GM18502 (cell line): ENCODE measurements at regions not wholly inside any gene's neighbourhood (a gene's known extent, or its start where the extent isn't known, plus 50 kb on each side); places are given as distances from the start of the nearest gene placed in this dataset.
"Not testable (repeated sequence)": the region's sequence is repeated elsewhere in the genome, so short reads cannot be mapped to it uniquely, and the experiment has no call there.

Source experiments
- ATAC-seq: cut with Tn5 transposase; IDR thresholded peaks from one replicate; pipeline ENCODE4 v1.9.1; 2021; ENCODE audit warnings: mild to moderate bottlenecking; ENCODE audit not compliant: unreplicated experiment, poor library complexity

- peak; percentile 55 for ATAC-seq
These were observed 95.0 kb upstream of the IFNGR1 start for GRCh38 chr6:137313928-137314855.

GRCh38 chr6:137313211-137313610 lies 94.0 kb upstream of the IFNGR1 start:
- no peak for ATAC-seq

- ATAC-seq, result no peak
These were observed 92.8 kb upstream of the IFNGR1 start for GRCh38 chr6:137311940-137312339.

DNA sequence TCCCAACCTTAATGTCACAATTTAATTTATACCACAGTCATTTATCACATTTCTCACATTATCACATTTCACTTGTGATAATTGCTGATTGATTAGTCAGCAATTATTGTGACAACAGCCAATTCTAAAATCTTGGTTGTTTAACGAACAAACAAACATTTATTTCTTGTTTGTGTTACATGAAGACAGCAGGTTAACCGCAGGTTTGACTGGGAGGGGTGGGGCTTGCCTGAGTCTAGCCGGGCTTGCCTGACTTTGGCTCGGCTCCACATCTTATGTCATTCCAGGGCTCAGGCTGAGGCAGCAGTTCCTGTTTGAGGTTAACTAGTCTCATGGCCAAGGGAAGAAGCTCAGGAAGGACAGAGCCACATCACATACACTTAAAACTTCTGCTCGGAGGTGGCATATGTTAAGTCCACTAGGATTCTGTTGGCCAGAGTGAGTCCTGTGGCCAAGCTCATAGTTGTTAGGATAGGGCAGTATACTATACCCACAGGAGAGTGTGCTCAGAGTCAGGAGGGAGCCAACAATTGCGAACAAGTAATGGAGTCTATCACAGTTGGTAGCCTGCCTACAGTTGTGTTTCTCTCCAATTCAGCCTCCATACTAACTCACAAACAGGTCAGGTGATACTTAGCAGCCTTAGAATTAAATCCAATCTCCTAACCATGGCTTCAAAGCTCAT lies 90.0 kb upstream of the IFNGR1 start:
- ATAC-seq, result no peak

DNA sequence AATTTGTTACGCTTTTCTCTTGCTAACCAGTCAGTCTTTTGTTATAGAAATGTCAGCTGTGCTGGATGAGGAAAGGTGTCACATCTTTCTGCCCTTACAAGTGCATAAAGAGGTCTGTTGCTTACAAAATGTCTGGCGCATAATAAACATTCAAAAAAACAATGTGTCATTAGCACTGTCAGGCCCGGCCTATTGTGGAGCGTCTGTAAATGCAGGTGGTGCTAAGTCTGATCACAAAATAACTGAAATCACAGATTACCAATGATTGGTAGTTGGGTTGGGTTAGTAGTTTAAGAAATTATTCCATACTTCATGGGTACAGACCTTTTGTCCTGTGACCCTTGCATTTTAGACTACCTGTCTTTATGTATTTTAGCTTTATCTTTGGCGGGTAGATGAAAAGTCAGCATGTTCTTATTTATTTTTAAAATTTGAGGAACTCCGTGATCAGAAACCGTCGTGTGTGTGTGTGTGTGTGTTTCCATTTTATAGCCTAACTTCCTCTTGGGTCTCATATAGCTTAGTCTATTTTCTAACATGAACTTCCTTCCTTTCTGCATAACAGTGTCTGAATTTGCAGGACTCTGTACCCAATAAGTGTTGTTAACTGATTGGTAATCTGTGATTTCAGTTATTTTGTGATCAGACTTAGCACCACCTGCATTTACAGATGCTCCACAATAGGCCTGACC lies 88.1 kb upstream of the IFNGR1 start:
- no peak for ATAC-seq

GRCh38 chr6:137305691-137306090 lies 86.5 kb upstream of the IFNGR1 start:
- no peak for ATAC-seq

DNA sequence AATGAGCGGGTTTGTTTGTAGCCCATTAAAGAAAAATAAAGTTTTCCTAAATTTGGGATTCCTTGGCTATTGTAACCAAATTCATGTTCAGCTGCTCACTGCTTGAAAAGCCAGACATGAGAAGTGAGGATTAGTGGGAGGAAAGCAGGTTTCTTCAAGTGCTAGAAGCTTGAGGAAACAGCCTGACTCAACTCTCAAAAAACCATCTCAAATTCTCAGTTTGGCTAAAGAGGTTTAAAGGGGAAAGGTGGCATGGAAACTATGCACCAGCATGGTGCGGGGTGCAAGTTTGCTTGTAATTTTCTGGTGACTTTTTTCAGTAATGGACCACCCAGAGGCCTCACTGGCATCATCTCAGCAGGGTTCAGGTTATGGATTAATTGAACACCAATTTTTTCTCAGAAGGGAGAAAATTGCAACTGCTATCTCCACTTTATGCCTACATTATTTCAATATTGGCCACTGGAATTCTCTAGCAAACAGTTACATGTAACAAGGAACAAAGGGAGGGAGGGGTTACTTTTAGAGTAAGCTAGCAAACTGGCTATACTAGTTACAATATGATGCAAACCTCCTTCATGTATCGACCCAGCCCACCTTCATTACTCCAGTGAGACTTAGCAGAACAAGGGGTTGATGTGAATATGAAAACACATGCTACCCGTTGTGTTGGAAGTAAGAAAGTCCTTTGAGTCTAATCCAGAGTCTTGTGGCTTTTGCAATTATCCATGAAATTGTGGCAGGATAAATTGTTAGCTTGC lies 85.0 kb upstream of the IFNGR1 start:
- ATAC-seq, result no peak

GRCh38 chr6:137303441-137303840 lies 84.3 kb upstream of the IFNGR1 start:
- no peak for ATAC-seq

DNA sequence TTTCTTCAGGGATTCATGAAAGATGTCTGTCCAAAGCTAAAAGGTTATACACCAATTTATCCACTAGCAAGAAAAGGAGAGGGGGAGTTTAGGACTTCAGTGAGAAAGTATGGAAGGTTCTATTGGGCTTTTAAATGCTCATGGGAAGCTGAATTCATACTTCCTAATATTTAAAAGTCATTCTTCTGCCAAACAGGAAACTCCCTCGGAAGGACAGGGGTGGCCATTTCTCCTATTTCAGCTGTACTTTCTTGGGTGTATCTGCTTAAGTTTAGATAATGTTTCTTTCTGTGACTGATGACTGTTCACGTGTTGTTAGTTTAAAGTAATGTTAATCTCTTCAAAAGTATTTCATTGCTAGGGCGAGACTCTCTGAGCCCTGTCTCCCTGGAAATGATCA lies 80.5 kb upstream of the IFNGR1 start:
- ATAC-seq, result no peak

- ATAC-seq, result no peak
These were observed 78.7 kb upstream of the IFNGR1 start for GRCh38 chr6:137297887-137298286.

- not testable (repeated sequence) for ATAC-seq
These were observed 73.1 kb upstream of the IFNGR1 start for GRCh38 chr6:137292326-137292725.

DNA sequence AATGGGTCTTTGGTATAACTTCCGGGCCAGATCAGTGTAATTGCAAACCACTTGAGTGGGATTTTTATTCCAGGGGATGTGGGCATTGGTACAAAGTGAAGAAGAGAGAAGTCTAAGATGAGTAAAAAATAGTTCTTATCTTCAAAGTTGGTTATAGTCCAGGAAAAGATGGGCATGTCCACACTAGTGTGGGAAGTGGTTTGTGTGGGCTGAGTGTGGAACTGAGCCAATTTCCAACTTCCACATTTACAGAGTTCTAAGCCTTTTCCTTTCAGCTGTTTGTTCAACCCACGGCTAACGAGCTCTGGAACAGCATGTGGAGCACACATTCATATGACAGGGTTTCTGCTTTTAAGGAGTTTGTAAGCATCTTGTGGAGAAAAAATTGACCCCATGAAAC lies 72.3 kb upstream of the IFNGR1 start:
- no peak for ATAC-seq

- ATAC-seq, result no peak
These were observed 71.5 kb upstream of the IFNGR1 start for GRCh38 chr6:137290601-137291261.

- ATAC-seq, result no peak
These were observed 67.7 kb upstream of the IFNGR1 start for GRCh38 chr6:137286916-137287315.

DNA sequence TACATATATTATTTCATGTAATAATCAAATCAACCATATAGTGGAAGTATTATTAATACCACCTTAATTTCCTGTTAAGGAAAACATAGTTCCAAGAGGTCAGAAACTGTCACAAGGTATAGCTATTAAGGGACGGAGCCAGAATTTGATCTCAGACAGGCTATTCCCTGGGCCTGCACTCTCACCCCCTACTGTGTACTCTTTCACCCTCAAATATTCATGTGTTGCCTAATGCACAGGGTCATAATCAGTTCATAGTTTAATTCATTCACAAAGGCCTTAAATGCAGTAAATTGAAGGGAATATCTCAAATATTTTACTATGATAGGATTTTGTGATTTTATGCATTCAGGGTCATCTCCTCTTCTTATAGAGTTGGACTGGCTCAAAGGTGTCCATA lies 67.2 kb upstream of the IFNGR1 start:
- ATAC-seq, result no peak

DNA sequence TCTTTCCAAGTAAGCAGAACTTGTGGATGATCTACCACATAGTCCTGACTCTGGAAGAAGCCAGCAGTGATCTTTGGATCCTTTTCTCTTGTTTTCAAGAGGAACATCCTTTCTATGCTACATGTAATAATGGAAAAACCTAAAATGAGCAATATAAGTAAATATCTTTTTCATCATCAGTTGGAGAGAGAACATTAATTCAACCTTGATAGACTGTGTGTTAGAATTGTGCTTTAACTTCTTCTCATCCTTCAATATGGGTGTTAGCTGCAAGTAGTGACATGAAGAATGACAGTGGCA lies 65.6 kb upstream of the IFNGR1 start:
- no peak for ATAC-seq

- ATAC-seq, result peak; percentile 85
These were observed 65.0 kb upstream of the IFNGR1 start for GRCh38 chr6:137283940-137284810.

DNA sequence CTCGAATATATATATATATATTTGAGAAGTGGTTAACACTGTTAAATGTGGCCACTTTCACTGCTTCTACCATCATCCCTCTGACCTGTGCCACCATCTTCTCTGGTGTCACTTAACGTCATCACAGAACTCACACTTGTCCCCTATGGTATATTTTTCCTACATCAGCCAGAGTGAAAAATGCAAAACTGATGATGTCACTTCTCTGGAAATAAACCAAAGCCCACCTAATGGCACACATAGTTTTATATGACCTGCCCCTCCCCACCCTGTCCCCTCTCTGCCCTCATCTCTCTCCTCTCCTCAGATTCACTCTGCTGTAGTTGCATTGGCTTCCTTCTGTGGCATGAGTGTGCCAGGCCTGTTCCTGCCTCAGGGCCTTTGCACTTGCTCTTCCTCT lies 63.9 kb upstream of the IFNGR1 start:
- no peak for ATAC-seq

GRCh38 chr6:137282254-137282653 lies 63.1 kb upstream of the IFNGR1 start:
- ATAC-seq, result peak; percentile 45
